ENCODE measurements at regions not wholly inside any gene's neighbourhood (a gene's known extent, or its start where the extent isn't known, plus 50 kb on each side); places are given as distances from the start of the nearest gene placed in this dataset.
A peak's percentile ranks its signal among the peaks of the same experiment; 100 is the strongest.

DNA sequence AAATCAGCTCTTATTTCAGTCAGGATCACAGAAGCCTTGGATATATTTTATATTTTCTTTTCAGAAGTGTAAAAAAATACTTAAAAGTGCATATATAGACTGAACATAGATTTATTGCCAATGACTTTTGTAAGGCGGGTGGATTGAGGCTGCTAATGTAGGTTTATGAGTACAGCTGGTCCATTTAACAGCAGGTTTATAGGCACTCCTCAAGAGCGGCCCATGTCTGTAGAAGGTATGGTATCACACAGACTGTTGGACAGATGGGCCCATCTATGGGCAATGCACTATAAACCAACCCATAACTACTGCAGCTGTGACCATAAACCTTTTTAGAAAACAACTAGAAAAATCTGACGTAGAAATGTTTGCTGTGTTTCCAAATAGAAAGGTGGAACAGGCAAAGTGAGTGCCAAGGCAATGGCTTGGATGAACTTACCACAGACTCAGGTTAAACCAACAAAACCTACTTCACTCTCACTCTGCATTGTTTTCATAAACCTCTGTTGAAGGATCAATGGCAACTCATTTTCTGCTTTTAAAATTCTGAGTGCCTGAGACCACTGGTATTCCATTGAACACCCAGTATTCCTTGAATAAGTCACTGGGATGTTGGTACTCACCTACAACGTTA is 170.6 kb upstream of the EYA4 start:
- DNase-seq (ENCODE audit: low read depth), result no peak
- TF ChIP-seq, protein P1, sequence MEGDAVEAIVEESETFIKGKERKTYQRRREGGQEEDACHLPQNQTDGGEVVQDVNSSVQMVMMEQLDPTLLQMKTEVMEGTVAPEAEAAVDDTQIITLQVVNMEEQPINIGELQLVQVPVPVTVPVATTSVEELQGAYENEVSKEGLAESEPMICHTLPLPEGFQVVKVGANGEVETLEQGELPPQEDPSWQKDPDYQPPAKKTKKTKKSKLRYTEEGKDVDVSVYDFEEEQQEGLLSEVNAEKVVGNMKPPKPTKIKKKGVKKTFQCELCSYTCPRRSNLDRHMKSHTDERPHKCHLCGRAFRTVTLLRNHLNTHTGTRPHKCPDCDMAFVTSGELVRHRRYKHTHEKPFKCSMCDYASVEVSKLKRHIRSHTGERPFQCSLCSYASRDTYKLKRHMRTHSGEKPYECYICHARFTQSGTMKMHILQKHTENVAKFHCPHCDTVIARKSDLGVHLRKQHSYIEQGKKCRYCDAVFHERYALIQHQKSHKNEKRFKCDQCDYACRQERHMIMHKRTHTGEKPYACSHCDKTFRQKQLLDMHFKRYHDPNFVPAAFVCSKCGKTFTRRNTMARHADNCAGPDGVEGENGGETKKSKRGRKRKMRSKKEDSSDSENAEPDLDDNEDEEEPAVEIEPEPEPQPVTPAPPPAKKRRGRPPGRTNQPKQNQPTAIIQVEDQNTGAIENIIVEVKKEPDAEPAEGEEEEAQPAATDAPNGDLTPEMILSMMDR (IDR thresholded peaks at IDR 0.05; ENCODE audit: insufficient read depth, low read depth, low read length, missing control alignments), result no peak
- H3K4me3 ChIP-seq (ENCODE audit: low read length), result no peak overlapping the region

DNA sequence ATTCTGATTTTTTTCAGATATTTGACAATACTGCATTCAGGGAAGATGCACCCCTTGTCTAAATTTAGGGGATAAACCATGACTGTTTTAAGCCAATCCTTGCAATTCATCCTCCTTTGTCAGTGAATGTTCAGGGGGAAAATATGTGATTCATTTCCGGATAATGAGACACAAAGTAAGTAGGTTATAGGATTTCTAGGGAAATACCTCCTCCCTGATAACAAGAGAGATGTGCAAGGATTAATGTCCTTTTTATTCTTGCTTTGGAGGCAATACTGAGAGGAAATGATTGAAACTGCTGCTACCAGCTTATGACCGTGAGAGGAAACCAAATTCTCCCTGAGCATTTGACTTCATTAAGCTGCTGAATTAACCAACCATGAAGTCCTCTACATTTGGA is 161.3 kb upstream of the EYA4 start:
- no peak overlapping the region for H3K4me3 ChIP-seq (ENCODE audit: low read length)
- TF ChIP-seq, protein P1 (IDR thresholded peaks at IDR 0.05; ENCODE audit: insufficient read depth, low read depth, low read length, missing control alignments), result no peak
- DNase-seq (ENCODE audit: low read depth), result no peak

GRCh38 chr6:133083248-133083967 is 157.7 kb upstream of the EYA4 start:
- peak; percentile 19 for DNase-seq (ENCODE audit: low read depth)
- TF ChIP-seq, protein P1 (IDR thresholded peaks at IDR 0.05; ENCODE audit: insufficient read depth, low read depth, low read length, missing control alignments), result no peak
- H3K4me3 ChIP-seq (ENCODE audit: low read length), result no peak overlapping the region

GRCh38 chr6:133085471-133085870 is 155.7 kb upstream of the EYA4 start:
- no peak for DNase-seq (ENCODE audit: low read depth)
- TF ChIP-seq, protein P1 (IDR thresholded peaks at IDR 0.05; ENCODE audit: insufficient read depth, low read depth, low read length, missing control alignments), result no peak
- no peak overlapping the region for H3K4me3 ChIP-seq (ENCODE audit: low read length)

- no peak overlapping the region for H3K4me3 ChIP-seq (ENCODE audit: low read length)
- no peak for DNase-seq (ENCODE audit: low read depth)
- TF ChIP-seq, protein P1 (IDR thresholded peaks at IDR 0.05; ENCODE audit: insufficient read depth, low read depth, low read length, missing control alignments), result no peak
Observed at GRCh38 chr6:133085896-133086295, 155.3 kb upstream of the EYA4 start.

- DNase-seq (ENCODE audit: low read depth), result no peak
- no peak overlapping the region for H3K4me3 ChIP-seq (ENCODE audit: low read length)
- TF ChIP-seq, protein P1 (IDR thresholded peaks at IDR 0.05; ENCODE audit: insufficient read depth, low read depth, low read length, missing control alignments), result no peak
Observed at GRCh38 chr6:133088931-133089695, 152.0 kb upstream of the EYA4 start.

All from epithelial cell of esophagus (primary cell).